GM12878 (cell line): ENCODE measurements at regions not wholly inside any gene's neighbourhood (a gene's known extent, or its start where the extent isn't known, plus 50 kb on each side); places are given as distances from the start of the nearest gene placed in this dataset.

Source experiments
- ATAC-seq: fragments of 200-7000 bp; cut with Tn5 transposase; 3 replicates; pipeline ENCODE4 v1.9.1; 2020; ENCODE audit warnings: mild to moderate bottlenecking, moderate library complexity
- BruUV-seq: library from RNA; stranded (reverse); fragments of 400-500 nt; replicated peaks from 2 replicates; lab custom pipeline; 2021; lab: Mats Ljungman, UMichigan
- CTCF ChIA-PET: fragments of 300-600 bp; sonication (Branson Sonifier 250); formaldehyde crosslinking; extraction: SDS; loops from one replicate; lab custom pipeline; 2021; ENCODE audit warnings: inconsistent platforms; lab: Yijun Ruan, JAX
- POLR2A ChIA-PET: fragments of 350-600 bp; formaldehyde crosslinking; extraction: SDS; loops from one replicate; lab custom pipeline; 2021; ENCODE audit warnings: inconsistent platforms; lab: Charles Lee
- RAD21 ChIA-PET: fragments of 300-600 bp; sonication (Branson Sonifier 250); formaldehyde crosslinking; loops from one replicate; lab custom pipeline; 2023; ENCODE audit warnings: antibody characterized with exemption; ENCODE audit not compliant: unreplicated experiment; lab: Charles Lee
- SMC1A ChIA-PET: fragments of 300-600 bp; sonication (Branson Sonifier 250); formaldehyde crosslinking; loops from one replicate; lab custom pipeline; 2023; ENCODE audit not compliant: unreplicated experiment, uncharacterized antibody; lab: Charles Lee
- DNase-seq: peaks from one replicate; pipeline ENCODE4 v3.0.0-alpha.2; 2011; ENCODE audit warnings: low read depth, low spot score
- FAIRE-seq: peaks from 3 replicates; lab custom pipeline; 2011; peaks lifted over from hg19 to GRCh38; lab: Jason Lieb, UNC
- H2AFZ ChIP-seq: 2 replicates; pipeline ENCODE4 v1.6.0; 2011; ENCODE audit warnings: low read depth, low read length, control low read depth; ENCODE audit not compliant: control insufficient read depth
- H3K27ac ChIP-seq: 2 replicates; pipeline ENCODE4 v1.5.1; 2011; ENCODE audit warnings: control low read depth; ENCODE audit not compliant: control insufficient read depth, insufficient read depth
- H3K27me3 ChIP-seq, 2 experiments: replicated peaks in 1 of 2; 2 replicates each; pipeline versions ENCODE4 v1.6.0 to v1.6.1; 2011; ENCODE audit warnings: low read length in 1 of 2; ENCODE audit not compliant: control insufficient read depth in 2 of 2, insufficient read depth in 2 of 2
- H3K36me3 ChIP-seq, 2 experiments: 2 replicates each; pipeline ENCODE4 v1.5.1; 2011; ENCODE audit warnings: low read length in 1 of 2; ENCODE audit not compliant: control insufficient read depth in 2 of 2, insufficient read depth in 2 of 2
- H3K4me1 ChIP-seq: 2 replicates; pipeline ENCODE4 v1.6.1; 2011; ENCODE audit warnings: mild to moderate bottlenecking, low read length, moderate library complexity, mixed read lengths; ENCODE audit not compliant: control insufficient read depth, insufficient read depth
- H3K4me2 ChIP-seq: 2 replicates; pipeline ENCODE4 v1.6.0; 2011; ENCODE audit warnings: control low read depth; ENCODE audit not compliant: control insufficient read depth, insufficient read depth
- H3K4me3 ChIP-seq: fragments of 200-600 bp; sonication (generic); 2 replicates; pipeline ENCODE4 v1.5.1; 2016
- H3K79me2 ChIP-seq: 2 replicates; pipeline ENCODE4 v1.6.0; 2011; ENCODE audit warnings: low read length; ENCODE audit not compliant: control insufficient read depth, insufficient read depth
- H3K9ac ChIP-seq: 2 replicates; pipeline ENCODE4 v1.8.0; 2011; ENCODE audit warnings: low read length, control low read depth, mixed read lengths; ENCODE audit not compliant: control insufficient read depth, insufficient read depth
- H3K9me3 ChIP-seq: replicated peaks from 3 replicates; pipeline ENCODE4 v1.5.1; 2011; ENCODE audit warnings: mild to moderate bottlenecking, low read length; ENCODE audit not compliant: control insufficient read depth, insufficient read depth
- H4K20me1 ChIP-seq: 2 replicates; pipeline ENCODE4 v1.6.0; 2011; ENCODE audit not compliant: control insufficient read depth, insufficient read depth
- BHLHE40 ChIP-seq, 2 experiments: fragments of 450-650 bp in 1 of 2; IDR thresholded peaks; 2 replicates each; pipeline ENCODE4 v1.6.1; 2011 to 2017; ENCODE audit warnings: low read depth in 2 of 2, borderline replicate concordance in 1 of 2, improper control_type of control experiment in 1 of 2, low read length in 1 of 2, mild to moderate bottlenecking in 1 of 2
- CHD1 ChIP-seq: IDR thresholded peaks from 2 replicates; pipeline ENCODE4 v1.6.1; 2012; ENCODE audit warnings: low read depth, low read length, improper control_type of control experiment
- E2F8 ChIP-seq: fragments of 450-650 bp; IDR thresholded peaks from 2 replicates; pipeline ENCODE4 v1.6.1; 2018; ENCODE audit warnings: mild to moderate bottlenecking, low read depth, moderate library complexity; ENCODE audit not compliant: partially characterized antibody
- KDM1A ChIP-seq: fragments of 200-600 bp; sonication (generic); IDR thresholded peaks from 2 replicates; pipeline ENCODE4 v1.6.1; 2016; ENCODE audit warnings: borderline replicate concordance
- NFYB ChIP-seq: IDR thresholded peaks from 2 replicates; pipeline ENCODE4 v1.6.1; 2011; ENCODE audit warnings: low read depth, mild to moderate bottlenecking, low read length, improper control_type of control experiment, moderate library complexity; ENCODE audit not compliant: insufficient read depth
- TCF3 ChIP-seq: IDR thresholded peaks from 2 replicates; pipeline ENCODE4 v1.6.1; 2012; ENCODE audit warnings: low read depth, mild to moderate bottlenecking, low read length, borderline replicate concordance; ENCODE audit not compliant: insufficient read depth
- USF2 ChIP-seq: IDR thresholded peaks from 2 replicates; pipeline ENCODE4 v1.6.1; 2011; ENCODE audit warnings: low read depth, low read length, improper control_type of control experiment, borderline replicate concordance
- WGBS: methylation state at CpG from one replicate; pipeline ENCODE4 v1.1.6; 2016; ENCODE audit warnings: low lambda C conversion rate; ENCODE audit not compliant: insufficient replicate concordance, insufficient coverage; ENCODE audit errors: missing lambda C conversion rate; 5-methylcytosine and 5-hydroxymethylcytosine counted together
- in situ Hi-C: fragments of 300-500 bp; cut with MboI; formaldehyde crosslinking; loops from 9 replicates; pipeline ENCODE4 v1.14.3; 2018; ENCODE audit warnings: mixed read lengths
- intact Hi-C: fragments of 100-400 bp; cut with micrococcal nuclease; formaldehyde crosslinking; loops from one replicate; pipeline ENCODE4 v1.14.2; 2022; ENCODE audit not compliant: unreplicated experiment

GRCh38 chr9:33633636-33634035, 109.6 kb downstream of the ANKRD18B start:
- Histone ChIP-seq H3K36me3 (no peaks in the 10 kb centered on the region), H3K9me3 (no peaks in the 10 kb centered on the region), H3K9ac (no peak overlapping the region), H4K20me1 (no peaks in the 10 kb centered on the region), H3K4me2 (no peak overlapping the region), H3K4me3 (no peak overlapping the region), H3K27me3 (peaks cover 0 to 3% of the 10 kb centered on the region in 2 experiments; a peak in 1 of 4 replicates), H2AFZ (no peak overlapping the region), H3K27ac (no peak overlapping the region), H3K79me2 (no peaks in the 10 kb centered on the region), H3K4me1 (no peaks in the 10 kb centered on the region)
- ATAC-seq: no peak
- TF ChIP-seq TCF3: no peak
- no TSS peak for BruUV-seq
- POLR2A ChIA-PET: no interaction called here
- 0% methylated on average over 2 of the region's 2 CpGs for WGBS
- FAIRE-seq: no peak
- no peak for DNase-seq
- in situ Hi-C loops: no loop called here
- CTCF ChIA-PET: interaction anchor here (1.5 kb wide), 1 partner anchor 10 kb away, joined by 9 read pairs; no protein-coding TSS in a partner anchor
- intact Hi-C loops: no loop called here
- SMC1A ChIA-PET: interaction anchor here (1.0 to 1.6 kb wide), 2 partner anchors 10 to 88 kb away, joined by 3 to 4 read pairs; no protein-coding TSS in a partner anchor
- RAD21 ChIA-PET: no interaction called here

GRCh38 chr9:33637881-33638280, 113.8 kb downstream of the ANKRD18B start:
- ATAC-seq: no peak
- TF ChIP-seq NFYB (no peak), USF2 (no peak), KDM1A (no peak), BHLHE40 (IDR thresholded peaks at IDR 0.05; ENCODE audit: borderline replicate concordance in 1 of 2, low read depth in 2 of 2, low read length in 1 of 2) (no peak), E2F8 (no peak), CHD1 (no peak)
- H3K27me3 ChIP-seq: no peaks in the 10 kb centered on the region; a peak in 1 of 4 replicates
- H3K9ac ChIP-seq: no peak overlapping the region
- no peaks in the 10 kb centered on the region for H3K4me1 ChIP-seq
- H3K27ac ChIP-seq: no peak overlapping the region
- BruUV-seq: no TSS peak
- H3K9me3 ChIP-seq: no peaks in the 10 kb centered on the region
- POLR2A ChIA-PET: no interaction called here
- CTCF ChIA-PET: interaction anchor here (1.0 to 2.1 kb wide), 3 partner anchors 14 to 85 kb away, joined by 3 to 15 read pairs (median 4); no protein-coding TSS in a partner anchor
- H3K79me2 ChIP-seq: no peaks in the 10 kb centered on the region
- DNase-seq: no peak
- in situ Hi-C loops (no loop called here), intact Hi-C loops (no loop called here)
- 24% methylated on average over 8 of the region's 8 CpGs for WGBS
- H3K36me3 ChIP-seq: no peaks in the 10 kb centered on the region
- FAIRE-seq: no peak
- RAD21 ChIA-PET: no interaction called here
- no peak overlapping the region for H3K4me3 ChIP-seq
- H4K20me1 ChIP-seq: no peaks in the 10 kb centered on the region
- H2AFZ ChIP-seq: no peak overlapping the region
- no peak overlapping the region for H3K4me2 ChIP-seq
- SMC1A ChIA-PET: interaction anchor here (0.8 to 1.3 kb wide), 2 partner anchors 11 kb away, joined by 3 to 4 read pairs; no protein-coding TSS in a partner anchor
